ENCODE measurements at regions not wholly inside any gene's neighbourhood (a gene's known extent, or its start where the extent isn't known, plus 50 kb on each side); places are given as distances from the start of the nearest gene placed in this dataset.

- no peak for DNase-seq (ENCODE audit: low spot score)
Measured at GRCh38 chr2:4576075-4576474, 872.7 kb downstream of the DCDC2C start.

GRCh38 chr2:4579977-4580376 lies 876.6 kb downstream of the DCDC2C start:
- DNase-seq (ENCODE audit: low spot score), result no peak

- DNase-seq (ENCODE audit: low spot score), result no peak
Measured at GRCh38 chr2:4585057-4585635, 881.8 kb downstream of the DCDC2C start.

- DNase-seq (ENCODE audit: low spot score), result no peak
Measured at GRCh38 chr2:4588606-4589005, 885.2 kb downstream of the DCDC2C start.

- DNase-seq (ENCODE audit: low spot score), result no peak
Measured at GRCh38 chr2:4591261-4591660, 887.9 kb downstream of the DCDC2C start.

GRCh38 chr2:4597400-4597799 lies 894.0 kb downstream of the DCDC2C start:
- DNase-seq (ENCODE audit: low spot score), result no peak

- DNase-seq (ENCODE audit: low spot score), result no peak
Measured at GRCh38 chr2:4604767-4605166, 901.4 kb downstream of the DCDC2C start.

GRCh38 chr2:4618141-4618540 lies 914.8 kb downstream of the DCDC2C start:
- no peak for DNase-seq (ENCODE audit: low spot score)

- peak; percentile 5 for DNase-seq (ENCODE audit: low spot score)
Measured at GRCh38 chr2:4618630-4619228, 915.4 kb downstream of the DCDC2C start.

GRCh38 chr2:4628998-4629501 lies 925.7 kb downstream of the DCDC2C start:
- DNase-seq (ENCODE audit: low spot score), result no peak

GRCh38 chr2:4635289-4635688 lies 931.9 kb downstream of the DCDC2C start:
- DNase-seq (ENCODE audit: low spot score), result no peak

GRCh38 chr2:4653991-4654390 lies 950.6 kb downstream of the DCDC2C start:
- no peak for DNase-seq (ENCODE audit: low spot score)

GRCh38 chr2:4656326-4656725 lies 953.0 kb downstream of the DCDC2C start:
- no peak for DNase-seq (ENCODE audit: low spot score)

- DNase-seq (ENCODE audit: low spot score), result peak; percentile 60
Measured at GRCh38 chr2:4662161-4662779, 958.9 kb downstream of the DCDC2C start.

- DNase-seq (ENCODE audit: low spot score), result no peak
Measured at GRCh38 chr2:4668381-4668780, 965.0 kb downstream of the DCDC2C start.

- no peak for DNase-seq (ENCODE audit: low spot score)
Measured at GRCh38 chr2:4670331-4670730, 967.0 kb downstream of the DCDC2C start.

- peak; percentile 98 for DNase-seq (ENCODE audit: low spot score)
Measured at GRCh38 chr2:4673025-4673489, 969.7 kb downstream of the DCDC2C start.

GRCh38 chr2:4674007-4674406 lies 970.6 kb downstream of the DCDC2C start:
- peak; percentile 14 for DNase-seq (ENCODE audit: low spot score)

GRCh38 chr2:4675295-4675694 lies 971.9 kb downstream of the DCDC2C start:
- no peak for DNase-seq (ENCODE audit: low spot score)

- DNase-seq (ENCODE audit: low spot score), result peak; percentile 38
Measured at GRCh38 chr2:4678927-4679326, 975.6 kb downstream of the DCDC2C start.

GRCh38 chr2:4679391-4679790 lies 976.0 kb downstream of the DCDC2C start:
- no peak for DNase-seq (ENCODE audit: low spot score)

- DNase-seq (ENCODE audit: low spot score), result no peak
Measured at GRCh38 chr2:4684921-4685320, 981.5 kb downstream of the DCDC2C start.

- DNase-seq (ENCODE audit: low spot score), result no peak
Measured at GRCh38 chr2:4690913-4691312, 987.5 kb downstream of the DCDC2C start.
